ENCODE measurements at regions not wholly inside any gene's neighbourhood (a gene's known extent, or its start where the extent isn't known, plus 50 kb on each side); places are given as distances from the start of the nearest gene placed in this dataset.

- DNase-seq (ENCODE audit: low spot score): no peak
Observed at GRCh38 chr16:65524231-65524630, 402.4 kb upstream of the CDH11 start.

DNA sequence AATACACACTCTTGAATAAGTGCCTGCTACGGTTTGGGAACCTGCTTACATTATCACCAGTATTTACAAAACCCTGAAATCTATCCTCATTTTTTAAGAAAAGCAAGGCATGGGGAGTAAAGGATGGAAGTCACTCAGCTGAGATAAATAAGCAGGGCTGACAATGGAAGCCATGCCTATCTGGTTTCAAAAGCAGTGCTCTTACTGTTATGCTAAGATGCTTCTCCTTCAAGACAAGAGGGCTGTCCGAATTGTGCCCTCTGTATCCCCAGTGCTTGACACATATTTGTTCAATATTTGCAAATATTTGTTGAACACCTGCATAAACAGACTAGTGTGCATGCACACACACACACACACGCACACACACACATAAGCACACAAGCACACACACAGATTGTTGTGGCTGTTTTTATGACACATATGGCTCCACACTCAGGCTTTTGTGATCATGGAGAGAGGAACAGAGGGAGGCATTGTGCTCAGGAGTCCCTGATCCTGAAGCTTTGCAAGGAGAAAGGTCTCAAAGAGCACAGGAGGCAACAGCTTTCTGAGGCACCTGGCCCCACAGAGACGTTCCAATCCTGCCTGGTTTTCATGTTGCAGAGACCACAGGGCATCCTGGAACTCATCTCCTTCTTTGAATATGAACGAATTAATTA lies 401.6 kb upstream of the CDH11 start:
- DNase-seq (ENCODE audit: low spot score): no peak

DNA sequence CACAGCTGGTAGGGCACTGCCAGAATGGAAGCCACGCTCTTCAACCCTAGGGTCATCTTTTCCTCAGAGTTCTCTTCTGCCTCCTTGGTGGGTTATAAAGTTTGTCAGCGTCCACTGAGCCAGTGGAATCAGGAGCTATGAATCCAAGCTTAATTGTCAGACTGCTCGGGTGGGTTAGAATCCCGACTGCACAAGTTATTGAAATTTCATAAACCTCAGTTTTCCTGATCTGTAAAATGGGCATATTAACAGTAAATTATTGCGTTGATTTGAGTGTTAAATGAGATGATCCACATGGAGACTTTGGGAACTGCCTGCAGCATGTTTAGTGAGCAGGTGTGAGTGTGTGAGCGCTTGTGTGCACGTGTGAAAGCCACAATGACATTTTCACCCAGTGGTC lies 400.5 kb upstream of the CDH11 start:
- no peak for DNase-seq (ENCODE audit: low spot score)

DNA sequence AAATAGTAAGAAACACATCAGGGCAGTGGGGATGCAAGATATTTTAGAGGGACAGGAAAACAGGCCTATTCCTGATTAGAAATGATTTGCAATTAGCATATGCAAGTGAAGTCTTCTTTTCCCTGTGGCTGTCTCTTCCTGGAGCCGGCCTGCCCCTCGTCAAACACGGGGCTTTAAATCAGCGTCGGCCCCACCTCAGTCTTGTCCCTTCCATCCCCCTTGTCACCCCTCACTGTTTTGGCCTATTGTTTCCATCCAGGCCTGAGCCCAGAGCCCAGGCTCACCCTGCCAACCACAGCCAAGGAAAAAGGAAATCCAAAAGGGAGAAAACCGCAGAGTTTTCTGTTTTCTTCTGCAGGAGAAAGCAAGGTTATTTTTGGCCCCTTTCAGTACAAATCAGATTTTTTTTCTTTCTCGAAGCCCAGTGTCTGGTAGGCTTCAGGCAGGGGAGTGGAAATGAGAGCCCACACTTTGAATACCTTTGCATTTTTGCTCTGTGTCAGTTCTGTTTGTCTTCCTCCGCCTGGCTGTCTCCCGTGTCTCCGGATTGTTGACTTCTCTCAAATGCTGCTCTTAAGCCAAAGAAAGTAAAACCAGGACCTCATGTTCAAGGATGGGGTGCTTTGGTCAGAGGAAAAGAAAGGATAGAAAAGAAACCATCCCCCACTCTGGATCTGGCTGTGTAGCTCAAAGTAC lies 399.9 kb upstream of the CDH11 start:
- DNase-seq (ENCODE audit: low spot score): peak; percentile 31

GRCh38 chr16:65519402-65519801 lies 397.5 kb upstream of the CDH11 start:
- DNase-seq (ENCODE audit: low spot score): no peak

GRCh38 chr16:65515193-65515592 lies 393.3 kb upstream of the CDH11 start:
- no peak for DNase-seq (ENCODE audit: low spot score)

DNA sequence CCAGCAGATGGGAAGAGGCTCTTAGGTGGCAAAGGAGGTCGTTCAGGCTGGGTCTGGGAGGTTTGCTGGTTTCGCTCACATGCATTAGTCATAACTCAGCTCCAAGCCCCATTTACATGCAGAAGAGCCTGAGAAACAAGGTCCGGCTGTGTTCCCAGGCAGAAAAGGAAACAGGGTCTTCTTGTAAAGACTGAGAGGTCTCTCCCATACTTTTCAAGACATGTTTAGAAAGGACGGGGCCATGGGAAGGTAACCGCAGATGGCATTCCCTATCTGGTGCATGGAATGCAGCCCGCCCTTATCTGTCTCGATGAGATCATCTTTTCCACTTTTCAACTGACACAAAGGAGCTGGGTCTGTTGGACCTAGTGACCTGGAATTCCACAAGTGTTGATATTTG lies 389.0 kb upstream of the CDH11 start:
- peak; percentile 28 for DNase-seq (ENCODE audit: low spot score)

DNA sequence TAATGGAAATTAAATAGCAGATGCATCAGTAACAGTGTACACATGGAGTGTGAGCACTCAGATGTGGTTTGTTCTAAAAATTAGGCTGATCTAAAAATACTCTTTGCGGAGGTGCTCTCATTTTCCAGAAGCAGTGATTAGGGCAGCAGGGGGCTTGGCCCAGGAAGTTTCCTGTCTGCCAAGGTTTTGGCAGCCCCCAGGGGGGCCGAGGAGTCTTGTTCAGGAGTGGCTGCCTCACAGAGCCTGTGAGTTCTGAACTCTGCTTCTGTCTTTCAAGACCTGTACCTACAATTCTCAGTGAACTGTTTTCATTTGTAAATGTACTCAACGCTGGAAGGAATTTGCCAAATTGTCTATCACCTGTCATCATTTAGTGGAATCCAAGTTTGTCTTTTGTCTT lies 388.4 kb upstream of the CDH11 start:
- no peak for DNase-seq (ENCODE audit: low spot score)

DNA sequence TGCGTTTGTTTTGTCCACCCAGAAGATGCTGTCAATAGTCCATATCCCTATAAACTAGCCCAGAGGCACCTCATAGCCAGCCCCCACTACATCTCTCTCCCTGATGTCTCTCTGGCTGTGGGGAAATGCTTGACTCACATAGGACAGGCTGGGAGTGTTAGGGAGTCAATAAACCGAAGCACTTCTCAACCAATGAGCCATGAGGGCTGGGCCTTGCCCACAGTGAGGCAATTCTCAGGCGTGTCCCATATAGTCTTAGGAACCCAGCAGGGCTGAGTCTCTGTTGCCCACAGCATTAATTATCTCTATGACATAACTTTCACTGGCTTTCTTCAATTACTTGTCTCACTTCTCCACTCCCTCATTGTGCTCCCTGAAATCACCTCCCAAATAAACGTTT lies 387.3 kb upstream of the CDH11 start:
- DNase-seq (ENCODE audit: low spot score): no peak

DNA sequence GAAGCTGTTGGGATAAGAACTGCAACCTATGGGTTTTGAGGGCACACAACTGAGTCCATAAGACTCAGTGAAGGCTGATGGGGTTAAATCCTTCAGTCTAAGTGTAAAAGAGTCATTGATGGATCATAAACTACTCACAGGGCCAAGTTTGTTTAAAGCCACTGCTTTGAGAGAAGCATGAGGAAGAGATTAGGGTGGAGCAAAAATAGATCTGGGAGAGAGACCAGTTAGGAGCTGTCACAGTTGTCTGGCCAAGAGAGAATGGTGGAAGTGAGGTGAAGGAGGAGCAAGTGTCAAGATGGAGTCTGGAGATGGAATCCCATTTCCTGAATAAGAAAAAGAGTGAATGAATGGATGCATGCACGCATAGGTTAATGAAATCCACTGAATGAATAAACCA lies 379.1 kb upstream of the CDH11 start:
- peak; percentile 33 for DNase-seq (ENCODE audit: low spot score)

DNA sequence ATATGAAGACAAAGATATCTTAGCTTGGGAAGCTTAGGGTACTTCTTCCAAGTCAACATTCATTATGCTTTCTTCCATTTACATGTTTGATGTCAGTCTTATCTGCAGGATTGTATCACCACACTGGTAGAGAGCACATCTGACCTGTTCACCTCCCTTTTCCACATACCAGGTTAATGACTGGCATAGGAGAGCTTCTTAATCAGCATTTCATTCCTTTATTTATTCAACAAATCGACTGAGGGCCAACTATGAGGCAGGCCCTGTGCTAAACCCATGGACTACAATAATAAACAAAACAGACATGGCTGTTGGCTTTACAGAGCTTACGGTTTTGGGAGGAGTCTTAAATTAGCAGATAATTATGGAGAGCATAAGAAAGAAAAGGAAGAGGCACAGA lies 378.1 kb upstream of the CDH11 start:
- no peak for DNase-seq (ENCODE audit: low spot score)

- DNase-seq (ENCODE audit: low spot score): no peak
Observed at GRCh38 chr16:65499566-65499965, 377.7 kb upstream of the CDH11 start.

DNA sequence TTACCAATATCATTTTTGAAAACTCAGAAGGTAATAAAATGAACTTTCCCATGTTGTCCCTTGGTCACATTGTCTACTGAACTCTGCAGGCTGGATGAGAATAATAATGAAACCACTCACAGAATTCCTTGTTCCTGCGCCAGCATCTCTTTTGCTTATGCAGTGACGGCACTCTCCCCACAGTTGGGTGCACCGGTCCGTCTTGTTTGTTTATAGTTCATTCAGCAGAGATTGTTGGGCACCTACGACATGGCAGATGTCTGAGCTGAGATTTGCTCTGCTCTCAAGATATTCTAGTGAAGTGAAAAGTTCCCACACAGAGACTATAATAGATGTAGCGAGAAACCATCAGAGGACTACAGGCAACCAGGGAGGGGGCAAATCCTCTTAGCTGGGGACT lies 375.7 kb upstream of the CDH11 start:
- DNase-seq (ENCODE audit: low spot score): no peak

GRCh38 chr16:65495106-65495505 lies 373.2 kb upstream of the CDH11 start:
- DNase-seq (ENCODE audit: low spot score): no peak

DNA sequence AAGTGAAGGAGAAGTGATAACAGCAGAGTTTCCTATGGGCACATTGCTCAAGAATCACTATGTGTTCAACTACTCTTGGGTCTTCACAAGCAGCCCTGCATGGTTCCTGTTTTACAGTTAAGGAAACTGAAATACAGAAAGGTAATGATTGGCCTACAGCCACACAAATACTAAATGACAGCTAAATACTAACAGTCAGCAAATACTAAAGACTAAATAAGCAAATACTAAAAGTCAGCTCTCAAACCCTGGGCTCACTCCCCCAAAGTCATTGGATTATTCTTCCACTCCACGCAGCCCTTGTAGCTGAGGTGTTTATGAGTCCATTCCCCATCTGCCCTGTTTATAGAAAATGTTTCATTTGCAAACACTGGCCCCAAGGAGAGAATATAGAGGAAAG lies 372.7 kb upstream of the CDH11 start:
- no peak for DNase-seq (ENCODE audit: low spot score)

- no peak for DNase-seq (ENCODE audit: low spot score)
Observed at GRCh38 chr16:65494080-65494479, 372.2 kb upstream of the CDH11 start.

DNA sequence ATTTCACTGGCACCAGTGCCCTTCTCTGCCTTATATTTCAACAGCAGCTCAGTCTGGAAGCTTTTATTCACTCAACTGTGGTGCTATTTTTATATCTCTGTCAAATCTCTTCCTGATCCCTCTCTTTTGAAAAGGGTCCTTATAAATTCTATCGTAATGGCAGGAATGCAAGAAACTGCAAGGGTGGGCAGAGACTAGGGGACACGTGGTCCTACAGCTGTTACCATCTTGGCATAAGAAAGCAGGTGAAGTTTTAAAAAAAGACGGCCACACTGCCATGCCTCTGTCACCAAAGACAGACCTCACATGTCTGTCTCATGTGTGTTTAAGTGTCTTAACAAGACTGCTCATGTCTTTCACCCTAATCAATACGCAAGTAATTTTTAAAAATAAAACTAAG lies 368.4 kb upstream of the CDH11 start:
- no peak for DNase-seq (ENCODE audit: low spot score)

DNA sequence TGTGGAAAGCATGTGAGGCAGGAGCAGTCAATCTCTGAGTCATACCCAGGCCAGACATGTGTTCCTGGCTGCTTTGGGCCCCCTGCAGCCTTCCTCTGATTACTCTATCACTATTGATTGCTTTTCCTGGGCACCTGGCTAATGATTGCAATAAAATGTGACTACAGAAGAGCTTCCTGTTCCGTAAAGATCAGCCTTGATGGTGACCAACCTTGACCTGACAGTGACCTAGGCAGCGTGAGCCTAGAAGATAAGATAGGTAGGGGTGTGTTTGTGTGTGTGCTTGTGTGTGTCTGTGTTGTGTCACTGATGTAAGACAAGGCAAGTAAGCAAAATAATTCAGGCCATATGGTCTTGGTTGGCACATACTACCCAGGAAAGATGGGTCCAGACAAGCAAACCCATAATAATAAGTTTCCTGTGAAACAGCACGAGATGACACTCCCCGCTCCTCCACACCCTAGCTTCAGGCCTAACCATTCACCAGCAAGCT lies 367.7 kb upstream of the CDH11 start:
- DNase-seq (ENCODE audit: low spot score): no peak

GRCh38 chr16:65487231-65487630 lies 365.4 kb upstream of the CDH11 start:
- no peak for DNase-seq (ENCODE audit: low spot score)

DNA sequence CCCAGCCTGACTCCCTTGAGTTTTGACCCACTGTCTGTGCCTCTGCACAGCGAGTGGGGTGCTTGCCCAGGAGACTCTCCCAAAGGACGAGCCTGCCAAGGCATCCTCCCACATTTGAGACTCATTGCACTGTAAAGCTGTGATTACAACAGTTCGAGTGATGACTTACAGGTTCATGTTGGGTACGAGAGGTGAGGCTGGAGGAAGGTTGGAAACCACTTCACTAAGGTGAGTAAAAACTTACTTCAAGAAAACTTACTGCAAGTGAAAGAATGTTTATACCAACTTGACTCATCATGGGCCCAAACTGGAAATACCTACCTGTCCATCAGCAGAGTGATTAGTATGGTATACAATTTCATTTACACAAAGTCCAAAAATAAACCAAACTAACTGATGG lies 360.1 kb upstream of the CDH11 start:
- no peak for DNase-seq (ENCODE audit: low spot score)

GRCh38 chr16:65480281-65481091 lies 358.6 kb upstream of the CDH11 start:
- no peak for DNase-seq (ENCODE audit: low spot score)

GRCh38 chr16:65476448-65476955 lies 354.6 kb upstream of the CDH11 start:
- no peak for DNase-seq (ENCODE audit: low spot score)

Measured in umbilical cord (tissue), 1 donor.